ENCODE measurements at regions not wholly inside any gene's neighbourhood (a gene's known extent, or its start where the extent isn't known, plus 50 kb on each side); places are given as distances from the start of the nearest gene placed in this dataset.
"Not testable (repeated sequence)": the region's sequence is repeated elsewhere in the genome, so short reads cannot be mapped to it uniquely, and the experiment has no call there.

GRCh38 chr6:111925296-111925695, 52.0 kb upstream of the FYN start:
- intact Hi-C loops (cut with micrococcal nuclease): no loop called here

- intact Hi-C loops (cut with micrococcal nuclease): no loop called here
Observed at GRCh38 chr6:111926731-111927302, 53.6 kb upstream of the FYN start.

GRCh38 chr6:111927321-111927720, 54.1 kb upstream of the FYN start:
- intact Hi-C loops (cut with micrococcal nuclease): no loop called here

- intact Hi-C loops (cut with micrococcal nuclease): no loop called here
Observed at GRCh38 chr6:111928139-111928538, 54.9 kb upstream of the FYN start.

GRCh38 chr6:111934611-111935010, 61.4 kb upstream of the FYN start:
- intact Hi-C loops (cut with micrococcal nuclease): not testable (repeated sequence)

- intact Hi-C loops (cut with micrococcal nuclease): no loop called here
Observed at GRCh38 chr6:111936718-111937117, 63.5 kb upstream of the FYN start.

- intact Hi-C loops (cut with micrococcal nuclease): no loop called here
Observed at GRCh38 chr6:111938710-111939109, 65.5 kb upstream of the FYN start.

GRCh38 chr6:111939902-111940301, 66.7 kb upstream of the FYN start:
- intact Hi-C loops (cut with micrococcal nuclease): no loop called here

- intact Hi-C loops (cut with micrococcal nuclease): no loop called here
Observed at GRCh38 chr6:111940801-111941200, 67.5 kb upstream of the FYN start.

GRCh38 chr6:111941686-111942330, 68.6 kb upstream of the FYN start:
- intact Hi-C loops (cut with micrococcal nuclease): no loop called here

GRCh38 chr6:111942561-111942960, 69.3 kb upstream of the FYN start:
- intact Hi-C loops (cut with micrococcal nuclease): no loop called here

- intact Hi-C loops (cut with micrococcal nuclease): no loop called here
Observed at GRCh38 chr6:111943266-111943665, 70.0 kb upstream of the FYN start.

GRCh38 chr6:111943726-111944125, 70.5 kb upstream of the FYN start:
- intact Hi-C loops (cut with micrococcal nuclease): no loop called here

- intact Hi-C loops (cut with micrococcal nuclease): no loop called here
Observed at GRCh38 chr6:111944541-111944940, 71.3 kb upstream of the FYN start.

GRCh38 chr6:111949546-111949945, 76.3 kb upstream of the FYN start:
- intact Hi-C loops (cut with micrococcal nuclease): no loop called here

- intact Hi-C loops (cut with micrococcal nuclease): not testable (repeated sequence)
Observed at GRCh38 chr6:111949984-111950383, 76.7 kb upstream of the FYN start.

- intact Hi-C loops (cut with micrococcal nuclease): no loop called here
Observed at GRCh38 chr6:111950661-111951496, 77.6 kb upstream of the FYN start.

GRCh38 chr6:111951497-111952085, 78.3 kb upstream of the FYN start:
- intact Hi-C loops (cut with micrococcal nuclease): no loop called here

GRCh38 chr6:111952274-111952673, 79.0 kb upstream of the FYN start:
- intact Hi-C loops (cut with micrococcal nuclease): no loop called here

GRCh38 chr6:111952821-111953540, 79.7 kb upstream of the FYN start:
- intact Hi-C loops (cut with micrococcal nuclease): no loop called here

GRCh38 chr6:111956098-111956497, 82.8 kb upstream of the FYN start:
- intact Hi-C loops (cut with micrococcal nuclease): no loop called here

All from T-helper 2 cell treated with Interferon-gamma antibody and Interleukin-4, amounts not matched to agents 100 ng/mL and 5 ng/mL, for 36 hours (primary cell).